ENCODE measurements at regions not wholly inside any gene's neighbourhood (a gene's known extent, or its start where the extent isn't known, plus 50 kb on each side); places are given as distances from the start of the nearest gene placed in this dataset.

GRCh38 chr2:199055336-199055735 lies 402.4 kb downstream of the SATB2 start:
- POLR2A ChIA-PET, result no interaction called here
- Histone ChIP-seq H3K4me1 (replicated peaks in 1 of 2; ENCODE audit: control insufficient read depth in 2 of 2, insufficient read depth in 2 of 2, low read length in 2 of 2) (no peaks in the 10 kb centered on the region), H2AFZ (ENCODE audit: low read depth, low read length) (no peak overlapping the region), H3K27ac (ENCODE audit: extremely low read depth, low read depth, low read length) (no peak overlapping the region), H4K20me1 (replicated peaks; ENCODE audit: control insufficient read depth, insufficient read depth, low read length) (no peaks in the 10 kb centered on the region), H3K36me3 (ENCODE audit: control insufficient read depth, insufficient read depth, low read length) (no peaks in the 10 kb centered on the region), H3K9me1 (ENCODE audit: control insufficient read depth, insufficient read depth, low read length) (no peaks in the 10 kb centered on the region), H3K27me3 (ENCODE audit: control insufficient read depth in 2 of 2, insufficient read depth in 2 of 2, low read length in 2 of 2) (no peaks in the 10 kb centered on the region), H3K9me3 (replicated peaks; ENCODE audit: control insufficient read depth, insufficient read depth, low read depth, low read length) (no peaks in the 10 kb centered on the region), H3K9ac (ENCODE audit: insufficient read depth in 1 of 2, low read depth in 2 of 2, low read length in 2 of 2) (no peak overlapping the region), H3K4me2 (ENCODE audit: insufficient read depth, low read length) (no peak overlapping the region), H3K79me2 (ENCODE audit: control insufficient read depth, insufficient read depth, low read length) (no peaks in the 10 kb centered on the region), H3K4me3 (no peak overlapping the region)
- BruUV-seq (replicated peaks), result no TSS peak
- CTCF ChIA-PET (ENCODE audit: low intra/inter-chr PET ratio), result no interaction called here
- ATAC-seq (no peak), FAIRE-seq (no peak), DNase-seq (ENCODE audit: extremely low read depth in 1 of 4, low spot score in 3 of 4) (no peak)
- in situ Hi-C loops (cut with MboI), result no loop called here
- intact Hi-C loops (cut with micrococcal nuclease), result no loop called here
- TF ChIP-seq, protein P1, sequence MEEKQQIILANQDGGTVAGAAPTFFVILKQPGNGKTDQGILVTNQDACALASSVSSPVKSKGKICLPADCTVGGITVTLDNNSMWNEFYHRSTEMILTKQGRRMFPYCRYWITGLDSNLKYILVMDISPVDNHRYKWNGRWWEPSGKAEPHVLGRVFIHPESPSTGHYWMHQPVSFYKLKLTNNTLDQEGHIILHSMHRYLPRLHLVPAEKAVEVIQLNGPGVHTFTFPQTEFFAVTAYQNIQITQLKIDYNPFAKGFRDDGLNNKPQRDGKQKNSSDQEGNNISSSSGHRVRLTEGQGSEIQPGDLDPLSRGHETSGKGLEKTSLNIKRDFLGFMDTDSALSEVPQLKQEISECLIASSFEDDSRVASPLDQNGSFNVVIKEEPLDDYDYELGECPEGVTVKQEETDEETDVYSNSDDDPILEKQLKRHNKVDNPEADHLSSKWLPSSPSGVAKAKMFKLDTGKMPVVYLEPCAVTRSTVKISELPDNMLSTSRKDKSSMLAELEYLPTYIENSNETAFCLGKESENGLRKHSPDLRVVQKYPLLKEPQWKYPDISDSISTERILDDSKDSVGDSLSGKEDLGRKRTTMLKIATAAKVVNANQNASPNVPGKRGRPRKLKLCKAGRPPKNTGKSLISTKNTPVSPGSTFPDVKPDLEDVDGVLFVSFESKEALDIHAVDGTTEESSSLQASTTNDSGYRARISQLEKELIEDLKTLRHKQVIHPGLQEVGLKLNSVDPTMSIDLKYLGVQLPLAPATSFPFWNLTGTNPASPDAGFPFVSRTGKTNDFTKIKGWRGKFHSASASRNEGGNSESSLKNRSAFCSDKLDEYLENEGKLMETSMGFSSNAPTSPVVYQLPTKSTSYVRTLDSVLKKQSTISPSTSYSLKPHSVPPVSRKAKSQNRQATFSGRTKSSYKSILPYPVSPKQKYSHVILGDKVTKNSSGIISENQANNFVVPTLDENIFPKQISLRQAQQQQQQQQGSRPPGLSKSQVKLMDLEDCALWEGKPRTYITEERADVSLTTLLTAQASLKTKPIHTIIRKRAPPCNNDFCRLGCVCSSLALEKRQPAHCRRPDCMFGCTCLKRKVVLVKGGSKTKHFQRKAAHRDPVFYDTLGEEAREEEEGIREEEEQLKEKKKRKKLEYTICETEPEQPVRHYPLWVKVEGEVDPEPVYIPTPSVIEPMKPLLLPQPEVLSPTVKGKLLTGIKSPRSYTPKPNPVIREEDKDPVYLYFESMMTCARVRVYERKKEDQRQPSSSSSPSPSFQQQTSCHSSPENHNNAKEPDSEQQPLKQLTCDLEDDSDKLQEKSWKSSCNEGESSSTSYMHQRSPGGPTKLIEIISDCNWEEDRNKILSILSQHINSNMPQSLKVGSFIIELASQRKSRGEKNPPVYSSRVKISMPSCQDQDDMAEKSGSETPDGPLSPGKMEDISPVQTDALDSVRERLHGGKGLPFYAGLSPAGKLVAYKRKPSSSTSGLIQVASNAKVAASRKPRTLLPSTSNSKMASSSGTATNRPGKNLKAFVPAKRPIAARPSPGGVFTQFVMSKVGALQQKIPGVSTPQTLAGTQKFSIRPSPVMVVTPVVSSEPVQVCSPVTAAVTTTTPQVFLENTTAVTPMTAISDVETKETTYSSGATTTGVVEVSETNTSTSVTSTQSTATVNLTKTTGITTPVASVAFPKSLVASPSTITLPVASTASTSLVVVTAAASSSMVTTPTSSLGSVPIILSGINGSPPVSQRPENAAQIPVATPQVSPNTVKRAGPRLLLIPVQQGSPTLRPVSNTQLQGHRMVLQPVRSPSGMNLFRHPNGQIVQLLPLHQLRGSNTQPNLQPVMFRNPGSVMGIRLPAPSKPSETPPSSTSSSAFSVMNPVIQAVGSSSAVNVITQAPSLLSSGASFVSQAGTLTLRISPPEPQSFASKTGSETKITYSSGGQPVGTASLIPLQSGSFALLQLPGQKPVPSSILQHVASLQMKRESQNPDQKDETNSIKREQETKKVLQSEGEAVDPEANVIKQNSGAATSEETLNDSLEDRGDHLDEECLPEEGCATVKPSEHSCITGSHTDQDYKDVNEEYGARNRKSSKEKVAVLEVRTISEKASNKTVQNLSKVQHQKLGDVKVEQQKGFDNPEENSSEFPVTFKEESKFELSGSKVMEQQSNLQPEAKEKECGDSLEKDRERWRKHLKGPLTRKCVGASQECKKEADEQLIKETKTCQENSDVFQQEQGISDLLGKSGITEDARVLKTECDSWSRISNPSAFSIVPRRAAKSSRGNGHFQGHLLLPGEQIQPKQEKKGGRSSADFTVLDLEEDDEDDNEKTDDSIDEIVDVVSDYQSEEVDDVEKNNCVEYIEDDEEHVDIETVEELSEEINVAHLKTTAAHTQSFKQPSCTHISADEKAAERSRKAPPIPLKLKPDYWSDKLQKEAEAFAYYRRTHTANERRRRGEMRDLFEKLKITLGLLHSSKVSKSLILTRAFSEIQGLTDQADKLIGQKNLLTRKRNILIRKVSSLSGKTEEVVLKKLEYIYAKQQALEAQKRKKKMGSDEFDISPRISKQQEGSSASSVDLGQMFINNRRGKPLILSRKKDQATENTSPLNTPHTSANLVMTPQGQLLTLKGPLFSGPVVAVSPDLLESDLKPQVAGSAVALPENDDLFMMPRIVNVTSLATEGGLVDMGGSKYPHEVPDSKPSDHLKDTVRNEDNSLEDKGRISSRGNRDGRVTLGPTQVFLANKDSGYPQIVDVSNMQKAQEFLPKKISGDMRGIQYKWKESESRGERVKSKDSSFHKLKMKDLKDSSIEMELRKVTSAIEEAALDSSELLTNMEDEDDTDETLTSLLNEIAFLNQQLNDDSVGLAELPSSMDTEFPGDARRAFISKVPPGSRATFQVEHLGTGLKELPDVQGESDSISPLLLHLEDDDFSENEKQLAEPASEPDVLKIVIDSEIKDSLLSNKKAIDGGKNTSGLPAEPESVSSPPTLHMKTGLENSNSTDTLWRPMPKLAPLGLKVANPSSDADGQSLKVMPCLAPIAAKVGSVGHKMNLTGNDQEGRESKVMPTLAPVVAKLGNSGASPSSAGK (IDR thresholded peaks at IDR 0.05), result no peak
- TF ChIP-seq, protein P2, sequence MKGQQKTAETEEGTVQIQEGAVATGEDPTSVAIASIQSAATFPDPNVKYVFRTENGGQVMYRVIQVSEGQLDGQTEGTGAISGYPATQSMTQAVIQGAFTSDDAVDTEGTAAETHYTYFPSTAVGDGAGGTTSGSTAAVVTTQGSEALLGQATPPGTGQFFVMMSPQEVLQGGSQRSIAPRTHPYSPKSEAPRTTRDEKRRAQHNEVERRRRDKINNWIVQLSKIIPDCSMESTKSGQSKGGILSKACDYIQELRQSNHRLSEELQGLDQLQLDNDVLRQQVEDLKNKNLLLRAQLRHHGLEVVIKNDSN (CRISPR knock-in tag; IDR thresholded peaks at IDR 0.05), result no peak
- no peak for TF ChIP-seq ZFX (CRISPR knock-in tag; IDR thresholded peaks at IDR 0.05)
- no peak for TF ChIP-seq ZNF551 (CRISPR knock-in tag; IDR thresholded peaks at IDR 0.05)
- no peak for TF ChIP-seq ARID3B (CRISPR knock-in tag; IDR thresholded peaks at IDR 0.05; ENCODE audit: borderline replicate concordance)
- TF ChIP-seq POLR2B (IDR thresholded peaks at IDR 0.05; ENCODE audit: low read depth, partially characterized antibody), result no peak
- TF ChIP-seq TFAP4 (CRISPR knock-in tag; IDR thresholded peaks at IDR 0.05; ENCODE audit: borderline replicate concordance), result no peak
- no peak for TF ChIP-seq ILK (tag; IDR thresholded peaks at IDR 0.05; ENCODE audit: borderline replicate concordance, low read depth)
- TF ChIP-seq ZNF717 (CRISPR knock-in tag; IDR thresholded peaks at IDR 0.05), result no peak
- 0% methylated on average over 2 of the region's 2 CpGs for whole genome bisulfite sequencing (ENCODE audit: insufficient coverage, low coverage, missing lambda C conversion rate)
